A549 (cell line): ENCODE measurements at regions not wholly inside any gene's neighbourhood (a gene's known extent, or its start where the extent isn't known, plus 50 kb on each side); places are given as distances from the start of the nearest gene placed in this dataset.
A peak's percentile ranks its signal among the peaks of the same experiment; 100 is the strongest.

Source experiments
- ATAC-seq, 2 experiments: fragments of 200-7000 bp in 1 of 2; fragments of >200 bp in 1 of 2; cut with Nextera tagmentation in 1 of 2; cut with Tn5 transposase in 1 of 2; 3 replicates each; pipeline versions ENCODE4 v1.8.0 to v1.9.1; 2018 to 2020; ENCODE audit warnings: mild to moderate bottlenecking in 1 of 2, moderate library complexity in 1 of 2
- CTCF ChIA-PET: fragments of 300-600 bp; sonication (Branson Sonifier 250); formaldehyde crosslinking; extraction: SDS; loops from one replicate; lab custom pipeline; 2021; ENCODE audit warnings: antibody characterized with exemption, inconsistent platforms; lab: Yijun Ruan, JAX
- POLR2A ChIA-PET: fragments of 350-600 bp; formaldehyde crosslinking; extraction: SDS; loops from one replicate; lab custom pipeline; 2021; ENCODE audit warnings: antibody characterized with exemption, inconsistent platforms; lab: Yijun Ruan, JAX
- DNase-seq, 2 experiments: peaks; one replicate each; pipeline versions ENCODE4 v3.0.0 to v3.0.0-alpha.2; 2011 to 2016; ENCODE audit warnings: low read depth in 1 of 2, low spot score in 1 of 2
- FAIRE-seq: peaks from 2 replicates; lab custom pipeline; 2011; peaks lifted over from hg19 to GRCh38; lab: Jason Lieb, UNC
- H3K27ac ChIP-seq, 2 experiments: fragments of >200 bp; sonication (Bioruptor Twin); formaldehyde crosslinking; 3 replicates each; pipeline ENCODE4 v1.5.1; 2016 to 2017
- H3K4me1 ChIP-seq: fragments of >200 bp; sonication (Bioruptor Twin); formaldehyde crosslinking; 3 replicates; pipeline ENCODE4 v1.6.1; 2016
- H3K4me2 ChIP-seq: fragments of >200 bp; sonication (Bioruptor Twin); formaldehyde crosslinking; 3 replicates; pipeline ENCODE4 v1.6.1; 2016
- H3K4me3 ChIP-seq: fragments of >200 bp; sonication (Bioruptor Twin); formaldehyde crosslinking; 3 replicates; pipeline ENCODE4 v1.5.1; 2016
- H3K9me3 ChIP-seq: fragments of >200 bp; sonication (Bioruptor Twin); formaldehyde crosslinking; 3 replicates; pipeline ENCODE4 v1.6.1; 2016
- BCL3 ChIP-seq: fragments of >200 bp; sonication (Bioruptor Twin); formaldehyde crosslinking; IDR thresholded peaks from 3 replicates; pipeline ENCODE4 v1.6.1; 2016
- CBX8 ChIP-seq: fragments of 200-600 bp; sonication (generic); IDR thresholded peaks from 2 replicates; pipeline ENCODE4 v1.6.1; 2016
- CHD2 ChIP-seq: fragments of 150-350 bp; IDR thresholded peaks from 2 replicates; pipeline ENCODE4 v1.6.1; 2014; ENCODE audit warnings: low read length; ENCODE audit not compliant: partially characterized antibody
- CHD4 ChIP-seq: fragments of 200-600 bp; sonication (generic); IDR thresholded peaks from 2 replicates; pipeline ENCODE4 v1.6.1; 2016; ENCODE audit warnings: antibody characterized with exemption, mild to moderate bottlenecking, borderline replicate concordance
- CTCF ChIP-seq: fragments of >200 bp; sonication (Bioruptor Twin); formaldehyde crosslinking; IDR thresholded peaks from 3 replicates; pipeline ENCODE4 v1.5.1; 2016
- ESRRA ChIP-seq: fragments of 150-350 bp; IDR thresholded peaks from 2 replicates; pipeline ENCODE4 v1.6.1; 2014; ENCODE audit warnings: mild to moderate bottlenecking, low read length, borderline replicate concordance
- FOSB ChIP-seq: fragments of 250-450 bp; sonication (Bioruptor Pico); IDR thresholded peaks from 2 replicates; pipeline ENCODE4 v1.5.0; 2020; ENCODE audit warnings: mild to moderate bottlenecking, moderate library complexity
- FOXS1 ChIP-seq: fragments of 250-450 bp; sonication (Bioruptor Pico); IDR thresholded peaks from 2 replicates; pipeline ENCODE4 v1.5.0; 2020; ENCODE audit warnings: mild to moderate bottlenecking, moderate library complexity
- HDAC2 ChIP-seq: fragments of 200-600 bp; sonication (generic); IDR thresholded peaks from 2 replicates; pipeline ENCODE4 v1.6.1; 2016
- HES2 ChIP-seq: fragments of >200 bp; sonication (Bioruptor Twin); formaldehyde crosslinking; IDR thresholded peaks from 2 replicates; pipeline ENCODE4 v1.6.1; 2016
- HMGXB4 ChIP-seq: fragments of 250-450 bp; sonication (Bioruptor Pico); IDR thresholded peaks from 2 replicates; pipeline ENCODE4 v1.5.0; 2021; ENCODE audit warnings: mild to moderate bottlenecking, moderate library complexity, borderline replicate concordance
- JUN ChIP-seq, 2 experiments: fragments of >200 bp; sonication (Bioruptor Twin); formaldehyde crosslinking; IDR thresholded peaks; 2 replicates in 1 of 2; 3 replicates in 1 of 2; pipeline ENCODE4 v1.6.1; 2016 to 2017
- KDM1A ChIP-seq: fragments of 200-600 bp; sonication (generic); IDR thresholded peaks from 2 replicates; pipeline ENCODE4 v1.6.1; 2016; ENCODE audit warnings: low read depth, mild to moderate bottlenecking
- MYC ChIP-seq: IDR thresholded peaks from 2 replicates; pipeline ENCODE4 v1.6.1; 2012; ENCODE audit warnings: mild to moderate bottlenecking, inconsistent platforms, low read length, improper control_type of control experiment, borderline replicate concordance
- NPAS2 ChIP-seq: fragments of 250-450 bp; sonication (Bioruptor Pico); IDR thresholded peaks from 2 replicates; pipeline ENCODE4 v1.8.0; 2022; ENCODE audit warnings: mild to moderate bottlenecking, moderate library complexity, borderline replicate concordance
- PHF8 ChIP-seq: fragments of 200-600 bp; sonication (generic); IDR thresholded peaks from 2 replicates; pipeline ENCODE4 v1.6.1; 2016; ENCODE audit warnings: low read depth, mild to moderate bottlenecking, antibody characterized with exemption, moderate library complexity, borderline replicate concordance
- RARB ChIP-seq: fragments of 250-450 bp; sonication (Bioruptor Pico); IDR thresholded peaks from 2 replicates; pipeline ENCODE4 v1.8.0; 2021; ENCODE audit warnings: mild to moderate bottlenecking, moderate library complexity
- REST ChIP-seq: fragments of 200-600 bp; sonication (generic); IDR thresholded peaks from 2 replicates; pipeline ENCODE4 v1.6.1; 2016; ENCODE audit warnings: antibody characterized with exemption, mild to moderate bottlenecking, moderate library complexity
- RFX5 ChIP-seq: fragments of 450-650 bp; IDR thresholded peaks from 2 replicates; pipeline ENCODE4 v1.7.1; 2014; ENCODE audit warnings: antibody characterized with exemption, mild to moderate bottlenecking, moderate library complexity
- SMC3 ChIP-seq: fragments of >200 bp; sonication (Bioruptor Twin); formaldehyde crosslinking; IDR thresholded peaks from 3 replicates; pipeline ENCODE4 v1.6.1; 2018; ENCODE audit warnings: inconsistent platforms
- SREBF2 ChIP-seq: fragments of 450-650 bp; IDR thresholded peaks from 2 replicates; pipeline ENCODE4 v1.6.1; 2014; ENCODE audit warnings: mild to moderate bottlenecking, moderate library complexity
- ZC3H11A ChIP-seq: fragments of 450-650 bp; IDR thresholded peaks from 2 replicates; pipeline ENCODE4 v1.6.1; 2014; ENCODE audit warnings: antibody characterized with exemption, mild to moderate bottlenecking
- WGBS: methylation state at CpG from one replicate; pipeline ENCODE4 v1.1.6; 2017; ENCODE audit errors: missing lambda C conversion rate; 5-methylcytosine and 5-hydroxymethylcytosine counted together

- CTCF ChIA-PET, result no interaction called here
- Histone ChIP-seq H3K4me1 (peaks cover 14% of the 10 kb centered on the region), H3K9me3 (no peaks in the 10 kb centered on the region), H3K4me3 (no peak overlapping the region), H3K27ac (no peak overlapping the region), H3K4me2 (peak overlapping the region; percentile 32)
- DNase-seq, result no peak
- no peak for ATAC-seq
- POLR2A ChIA-PET, result no interaction called here
- TF ChIP-seq HES2 (no peak), PHF8 (no peak), CBX8 (no peak), CHD4 (no peak), SREBF2 (no peak), HDAC2 (no peak), FOXS1 (CRISPR knock-in tag) (no peak), ESRRA (no peak), MYC (no peak), RARB (CRISPR knock-in tag) (no peak), SMC3 (no peak), FOSB (CRISPR knock-in tag) (no peak), ZC3H11A (no peak), RFX5 (no peak), CHD2 (no peak), JUN (IDR thresholded peaks at IDR 0.05) (no peak), HMGXB4 (CRISPR knock-in tag) (no peak), REST (no peak), KDM1A (no peak), NPAS2 (no peak)
- 11% methylated on average over 1 of the region's 1 CpG for WGBS
- FAIRE-seq, result peak; percentile 28
Measured at GRCh38 chr10:3702569-3702968, 82.4 kb downstream of the KLF6 start.

GRCh38 chr10:3702056-3702546 lies 82.9 kb downstream of the KLF6 start:
- CTCF ChIA-PET, result no interaction called here
- ATAC-seq (no peak), FAIRE-seq (no peak), DNase-seq (no peak)
- Histone ChIP-seq H3K4me1 (peaks cover 14% of the 10 kb centered on the region), H3K4me2 (peak overlapping the region; percentile 32), H3K9me3 (no peaks in the 10 kb centered on the region), H3K4me3 (no peak overlapping the region), H3K27ac (no peak overlapping the region)
- TF ChIP-seq CTCF (no peak), BCL3 (no peak)
- 70% methylated on average over 11 of the region's 11 CpGs for WGBS
- POLR2A ChIA-PET, result no interaction called here
